OCI-LY3 (cell line): ENCODE measurements at regions not wholly inside any gene's neighbourhood (a gene's known extent, or its start where the extent isn't known, plus 50 kb on each side); places are given as distances from the start of the nearest gene placed in this dataset.

Experiments used
- H2AFZ ChIP-seq: fragments of 200-600, 300-600 bp; shearing (Covaris generic); 2 replicates; pipeline ENCODE4 v1.6.0; 2014; ENCODE audit warnings: antibody characterized with exemption, low read depth, low read length
- H3K27ac ChIP-seq: fragments of 200-600, 300-600 bp; sonication (generic); 2 replicates; pipeline ENCODE4 v1.5.1; 2014; ENCODE audit warnings: mild to moderate bottlenecking, low read length, moderate library complexity, mixed read lengths
- H3K27me3 ChIP-seq: fragments of 200-600, 300-600 bp; sonication (generic); 2 replicates; pipeline ENCODE4 v1.6.1; 2014; ENCODE audit warnings: low read depth, low read length, mixed read lengths
- H3K36me3 ChIP-seq: fragments of 200-600, 300-600 bp; sonication (generic); replicated peaks from 2 replicates; pipeline ENCODE3; 2014; ENCODE audit warnings: low read depth, low read length, mixed read lengths
- H3K4me1 ChIP-seq: fragments of 300-600, 200-600 bp; sonication (generic); 2 replicates; pipeline ENCODE4 v1.6.1; 2014; ENCODE audit warnings: low read length, mixed read lengths
- H3K4me2 ChIP-seq: fragments of 200-600, 300-600 bp; sonication (generic); 2 replicates; pipeline ENCODE4 v1.6.1; 2014; ENCODE audit warnings: low read length, mixed read lengths
- H3K4me3 ChIP-seq: fragments of 300-600, 200-600 bp; sonication (generic); 2 replicates; pipeline ENCODE4 v1.5.1; 2014; ENCODE audit warnings: antibody characterized with exemption, mild to moderate bottlenecking, low read length, moderate library complexity
- H3K79me2 ChIP-seq: fragments of 300-600, 200-600 bp; shearing (Covaris generic); 2 replicates; pipeline ENCODE4 v1.6.1; 2014; ENCODE audit warnings: mild to moderate bottlenecking, low read length, mixed read lengths
- H3K9ac ChIP-seq: fragments of 300-600, 200-600 bp; shearing (Covaris generic); 2 replicates; pipeline ENCODE4 v1.6.0; 2014; ENCODE audit warnings: mild to moderate bottlenecking, low read length, moderate library complexity
- H3K9me3 ChIP-seq: fragments of 200-600, 300-600 bp; shearing (Covaris generic); 2 replicates; pipeline ENCODE4 v1.6.1; 2014; ENCODE audit warnings: low read length, mixed read lengths; ENCODE audit not compliant: insufficient read depth
- H4K20me1 ChIP-seq: fragments of 200-600, 300-600 bp; sonication (generic); 2 replicates; pipeline ENCODE4 v1.6.1; 2016; ENCODE audit warnings: low read length, mixed read lengths; ENCODE audit not compliant: insufficient read depth
- CTCF ChIP-seq: fragments of 200-600, 300-600 bp; sonication (generic); IDR thresholded peaks from 2 replicates; pipeline ENCODE4 v1.5.1; 2014; ENCODE audit warnings: antibody characterized with exemption, low read length, low read depth
- EZH2phosphoT487 ChIP-seq: fragments of 200-600 bp; shearing (Covaris generic); IDR thresholded peaks from 2 replicates; pipeline ENCODE4 v1.6.1; 2018; ENCODE audit warnings: antibody characterized with exemption, mixed run types, low read depth

- TF ChIP-seq CTCF, result no peak
- TF ChIP-seq EZH2phosphoT487, result no peak
- no peaks in the 10 kb centered on the region for H3K9me3 ChIP-seq
- no peaks in the 10 kb centered on the region for H3K4me1 ChIP-seq
- no peak overlapping the region for H3K27ac ChIP-seq
- no peaks in the 10 kb centered on the region for H3K27me3 ChIP-seq
- peak overlapping the region; percentile 8; the same call in 1 of the 2 replicates for H3K4me2 ChIP-seq
- no peaks in the 10 kb centered on the region for H3K79me2 ChIP-seq
- no peak overlapping the region for H3K9ac ChIP-seq
- no peaks in the 10 kb centered on the region for H3K36me3 ChIP-seq
- H4K20me1 ChIP-seq, result no peaks in the 10 kb centered on the region
- H2AFZ ChIP-seq, result no peak overlapping the region
- no peak overlapping the region for H3K4me3 ChIP-seq
Measured at GRCh38 chr6:18883851-18884250, 496.7 kb downstream of the RNF144B start.

GRCh38 chr6:18893540-18894269 is 506.6 kb downstream of the RNF144B start:
- no peaks in the 10 kb centered on the region for H4K20me1 ChIP-seq
- no peak overlapping the region for H2AFZ ChIP-seq
- no peak for TF ChIP-seq EZH2phosphoT487
- TF ChIP-seq CTCF, result no peak
- no peaks in the 10 kb centered on the region for H3K27me3 ChIP-seq
- no peak overlapping the region for H3K4me3 ChIP-seq
- H3K4me2 ChIP-seq, result no peak overlapping the region
- no peaks in the 10 kb centered on the region for H3K9me3 ChIP-seq
- no peaks in the 10 kb centered on the region for H3K4me1 ChIP-seq
- H3K79me2 ChIP-seq, result no peaks in the 10 kb centered on the region
- no peak overlapping the region for H3K9ac ChIP-seq
- no peaks in the 10 kb centered on the region for H3K36me3 ChIP-seq
- H3K27ac ChIP-seq, result no peak overlapping the region

GRCh38 chr6:18897350-18897749 is 510.2 kb downstream of the RNF144B start:
- no peak overlapping the region for H3K4me2 ChIP-seq
- no peaks in the 10 kb centered on the region for H3K27me3 ChIP-seq
- no peak overlapping the region for H3K27ac ChIP-seq
- H4K20me1 ChIP-seq, result no peaks in the 10 kb centered on the region
- no peaks in the 10 kb centered on the region for H3K36me3 ChIP-seq
- TF ChIP-seq EZH2phosphoT487, result no peak
- no peak for TF ChIP-seq CTCF
- H3K4me3 ChIP-seq, result no peak overlapping the region
- H3K79me2 ChIP-seq, result no peaks in the 10 kb centered on the region
- H3K9ac ChIP-seq, result no peak overlapping the region
- no peak overlapping the region for H2AFZ ChIP-seq
- no peaks in the 10 kb centered on the region for H3K4me1 ChIP-seq
- H3K9me3 ChIP-seq, result no peaks in the 10 kb centered on the region

GRCh38 chr6:18904681-18905080 is 517.5 kb downstream of the RNF144B start:
- Histone ChIP-seq H3K27ac (no peak overlapping the region), H2AFZ (no peak overlapping the region), H3K36me3 (no peaks in the 10 kb centered on the region), H3K79me2 (no peaks in the 10 kb centered on the region), H3K4me1 (peaks cover 6% of the 10 kb centered on the region), H3K9ac (no peak overlapping the region), H3K9me3 (no peaks in the 10 kb centered on the region), H3K4me2 (no peak overlapping the region), H3K27me3 (no peaks in the 10 kb centered on the region), H4K20me1 (no peaks in the 10 kb centered on the region), H3K4me3 (no peak overlapping the region)
- TF ChIP-seq CTCF (no peak), EZH2phosphoT487 (no peak)
